ENCODE measurements at regions not wholly inside any gene's neighbourhood (a gene's known extent, or its start where the extent isn't known, plus 50 kb on each side); places are given as distances from the start of the nearest gene placed in this dataset.
"Not testable (repeated sequence)": the region's sequence is repeated elsewhere in the genome, so short reads cannot be mapped to it uniquely, and the experiment has no call there.

DNA sequence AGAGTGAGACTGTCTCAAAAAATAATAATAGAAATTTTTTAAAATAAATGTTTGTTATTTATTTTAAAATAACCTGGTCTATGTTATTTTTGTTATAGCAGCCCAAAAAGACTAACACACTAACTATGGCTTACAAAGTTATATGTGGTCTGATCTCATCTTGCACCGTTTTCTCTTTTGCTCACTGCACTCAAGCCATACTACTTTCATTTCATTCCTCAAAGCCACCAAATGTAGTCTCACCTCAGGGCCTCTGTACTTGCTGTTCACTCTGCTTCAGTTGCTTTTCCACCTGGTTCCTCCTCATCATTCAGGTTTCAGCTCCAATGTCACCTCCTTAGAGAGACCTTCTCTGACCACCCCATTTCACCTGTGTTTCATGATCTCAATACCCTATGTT is 55.2 kb upstream of the MDM1 start:
- H3K36me3 ChIP-seq (replicated peaks; ENCODE audit: control insufficient read depth, insufficient read depth, low read length), result no peaks in the 10 kb centered on the region
- H3K4me3 ChIP-seq (ENCODE audit: insufficient read depth, low read depth, low read length), result no peak overlapping the region
- no peak for DNase-seq
- H3K27me3 ChIP-seq (ENCODE audit: control insufficient read depth, insufficient read depth, low read length), result no peaks in the 10 kb centered on the region

DNA sequence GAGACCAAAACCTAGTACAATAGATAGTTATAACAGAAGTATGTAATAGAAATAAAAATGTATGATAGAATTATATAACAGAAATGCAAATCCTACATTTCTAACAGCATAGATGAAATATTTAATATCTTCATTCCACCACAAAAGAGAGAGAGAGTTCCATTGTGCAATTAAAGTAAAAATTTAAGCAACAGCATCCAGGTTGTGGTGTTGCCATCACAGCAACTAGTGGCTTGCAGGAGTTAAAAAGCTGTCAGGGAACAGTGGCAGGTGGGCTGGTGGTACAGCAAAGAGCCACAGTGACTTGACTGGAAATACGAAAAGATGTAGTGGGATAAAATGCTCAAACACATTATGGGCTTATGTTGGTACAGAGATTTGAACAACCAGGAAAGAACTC is 57.1 kb upstream of the MDM1 start:
- no peak for DNase-seq
- Histone ChIP-seq H3K27me3 (ENCODE audit: control insufficient read depth, insufficient read depth, low read length) (no peaks in the 10 kb centered on the region), H3K4me3 (ENCODE audit: insufficient read depth, low read depth, low read length) (no peak overlapping the region), H3K36me3 (replicated peaks; ENCODE audit: control insufficient read depth, insufficient read depth, low read length) (no peaks in the 10 kb centered on the region)

DNA sequence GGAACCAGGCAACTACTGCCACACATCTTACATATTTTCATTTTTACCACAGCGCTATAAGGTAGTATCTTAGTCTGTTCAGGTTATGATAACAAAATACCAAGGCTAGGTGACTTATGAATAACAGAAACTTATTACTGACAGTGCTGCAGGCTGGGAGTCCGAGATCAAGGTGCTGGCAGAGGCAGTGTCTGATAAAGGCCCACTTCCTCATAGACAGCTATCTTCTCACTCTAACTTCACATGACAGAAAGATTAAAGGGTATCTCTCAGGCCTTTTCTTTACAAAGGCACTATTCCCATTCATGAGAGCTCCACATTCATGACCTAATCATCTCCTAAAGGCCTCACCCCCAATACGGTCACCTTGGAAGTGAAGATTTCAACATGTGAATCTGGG is 59.8 kb upstream of the MDM1 start:
- Histone ChIP-seq H3K27me3 (ENCODE audit: control insufficient read depth, insufficient read depth, low read length) (no peaks in the 10 kb centered on the region), H3K36me3 (replicated peaks; ENCODE audit: control insufficient read depth, insufficient read depth, low read length) (no peaks in the 10 kb centered on the region), H3K4me3 (ENCODE audit: insufficient read depth, low read depth, low read length) (no peak overlapping the region)
- DNase-seq, result no peak

DNA sequence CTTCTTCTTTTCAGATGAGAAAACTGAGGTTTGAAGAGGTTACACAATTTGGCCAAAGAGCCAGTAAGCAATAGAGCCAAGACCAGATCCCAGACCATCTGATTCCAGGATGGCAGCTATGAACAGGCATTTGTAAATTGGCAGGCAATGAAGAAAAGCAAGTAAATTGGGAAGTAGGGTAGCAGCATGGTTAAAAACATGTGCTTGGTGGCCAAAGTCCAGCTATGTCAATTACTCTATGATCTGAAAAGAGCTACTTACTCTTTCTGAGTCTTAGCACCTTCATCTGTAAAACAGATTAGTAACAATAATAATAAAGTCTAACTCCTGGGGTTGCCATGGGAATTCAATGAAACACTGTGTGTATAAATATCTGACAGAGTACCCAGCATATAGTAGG is 60.2 kb upstream of the MDM1 start:
- Histone ChIP-seq H3K27me3 (ENCODE audit: control insufficient read depth, insufficient read depth, low read length) (no peaks in the 10 kb centered on the region), H3K36me3 (replicated peaks; ENCODE audit: control insufficient read depth, insufficient read depth, low read length) (no peaks in the 10 kb centered on the region), H3K4me3 (ENCODE audit: insufficient read depth, low read depth, low read length) (no peak overlapping the region)
- DNase-seq, result no peak

DNA sequence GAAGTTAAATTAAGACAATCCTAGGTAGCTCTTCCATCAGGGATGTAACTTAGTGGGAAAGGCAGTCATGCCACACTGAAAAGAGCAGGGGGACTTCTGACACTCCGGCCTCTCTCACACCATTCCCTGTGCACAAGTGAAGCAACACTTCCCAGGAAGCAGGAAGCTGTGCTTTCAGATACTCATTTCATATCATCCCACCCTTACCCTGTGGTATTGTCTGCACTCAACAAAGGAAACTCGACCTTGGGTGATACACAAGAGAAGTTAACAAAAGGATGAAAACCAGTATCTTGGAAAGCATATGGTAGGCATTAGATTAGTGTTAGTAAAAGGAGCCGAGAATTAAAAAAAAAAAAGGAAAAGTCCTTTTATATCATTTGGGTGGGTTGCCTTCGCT is 61.3 kb upstream of the MDM1 start:
- no peaks in the 10 kb centered on the region for H3K36me3 ChIP-seq (replicated peaks; ENCODE audit: control insufficient read depth, insufficient read depth, low read length)
- no peaks in the 10 kb centered on the region for H3K27me3 ChIP-seq (ENCODE audit: control insufficient read depth, insufficient read depth, low read length)
- no peak overlapping the region for H3K4me3 ChIP-seq (ENCODE audit: insufficient read depth, low read depth, low read length)
- DNase-seq, result no peak

DNA sequence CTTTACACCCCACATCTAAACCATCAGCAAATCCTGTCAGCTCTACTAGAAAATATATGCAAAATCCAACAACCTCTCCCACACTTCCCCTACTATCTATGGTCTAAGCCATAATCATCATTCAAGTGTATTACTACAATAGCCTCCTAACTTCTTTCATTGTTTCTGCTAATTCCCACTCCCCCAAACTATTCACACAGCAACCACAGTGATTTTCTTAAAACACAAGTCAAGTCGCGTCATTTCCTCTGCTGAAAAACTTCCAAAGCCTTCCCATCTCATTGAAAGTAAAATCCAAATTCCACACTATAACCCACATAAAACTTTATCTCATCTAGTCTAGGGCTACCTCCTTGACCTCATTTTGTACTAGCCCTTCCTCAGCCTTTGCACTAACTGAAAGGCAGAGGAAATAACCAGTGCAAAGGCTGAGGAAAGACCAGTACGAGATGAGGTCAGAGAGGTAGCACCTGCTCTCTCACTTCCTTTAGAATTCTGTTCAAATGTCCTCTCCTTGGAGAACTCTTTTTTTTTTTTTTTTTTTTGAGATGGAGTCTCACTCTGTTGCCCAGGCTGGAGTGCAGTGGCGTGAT is 65.5 kb upstream of the MDM1 start:
- no peak for DNase-seq
- Histone ChIP-seq H3K27me3 (ENCODE audit: control insufficient read depth, insufficient read depth, low read length) (no peaks in the 10 kb centered on the region), H3K36me3 (replicated peaks; ENCODE audit: control insufficient read depth, insufficient read depth, low read length) (no peaks in the 10 kb centered on the region), H3K4me3 (ENCODE audit: insufficient read depth, low read depth, low read length) (no peak overlapping the region)

DNA sequence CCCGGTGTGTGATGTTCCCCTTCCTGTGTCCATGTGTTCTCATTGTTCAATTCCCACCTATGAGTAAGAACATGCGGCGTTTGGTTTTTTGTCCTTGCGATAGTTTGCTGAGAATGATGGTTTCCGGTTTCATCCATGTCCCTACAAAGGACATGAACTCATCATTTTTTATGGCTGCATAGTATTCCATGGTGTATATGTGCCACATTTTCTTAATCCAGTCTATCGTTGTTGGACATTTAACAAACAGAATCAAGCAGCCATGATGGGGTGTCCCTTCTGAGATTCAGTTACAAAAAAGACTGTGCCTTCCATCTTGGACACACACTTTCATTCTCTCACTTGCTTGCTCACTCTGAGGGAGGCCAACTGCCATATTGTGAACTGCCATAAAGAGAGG is 66.5 kb upstream of the MDM1 start:
- not testable (repeated sequence) for H3K4me3 ChIP-seq (ENCODE audit: insufficient read depth, low read depth, low read length); H3K36me3 ChIP-seq (replicated peaks; ENCODE audit: control insufficient read depth, insufficient read depth, low read length); DNase-seq; H3K27me3 ChIP-seq (ENCODE audit: control insufficient read depth, insufficient read depth, low read length)

DNA sequence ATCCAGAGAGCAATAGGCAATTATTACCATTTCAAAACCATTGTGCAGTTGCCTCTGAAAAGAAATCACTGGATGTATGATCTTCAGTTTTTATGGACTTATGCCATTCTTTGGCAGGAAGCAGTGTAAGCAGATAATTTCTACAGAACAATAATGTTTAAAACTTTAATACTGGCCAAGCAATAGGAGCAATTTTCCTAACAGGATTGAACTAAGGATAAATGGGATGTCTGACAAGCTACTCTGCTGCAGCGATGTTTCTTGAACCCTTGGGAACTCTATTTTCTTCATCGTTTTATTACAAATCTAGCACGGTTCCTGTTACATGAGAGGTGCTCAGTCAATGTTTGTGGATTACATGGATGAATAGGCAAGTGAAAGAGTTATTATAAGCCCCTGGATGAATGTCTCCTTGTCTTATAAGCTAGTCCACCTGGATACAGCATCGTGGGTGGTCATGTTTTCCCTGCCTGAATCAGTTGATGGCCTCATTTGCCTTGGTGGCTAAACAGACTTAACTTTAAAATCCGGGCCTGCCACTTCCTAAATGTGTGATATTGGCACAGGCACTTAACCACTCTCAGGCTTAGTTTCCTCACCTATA is 68.2 kb upstream of the MDM1 start:
- Histone ChIP-seq H3K36me3 (replicated peaks; ENCODE audit: control insufficient read depth, insufficient read depth, low read length) (no peaks in the 10 kb centered on the region), H3K4me3 (ENCODE audit: insufficient read depth, low read depth, low read length) (no peak overlapping the region), H3K27me3 (ENCODE audit: control insufficient read depth, insufficient read depth, low read length) (no peaks in the 10 kb centered on the region)
- DNase-seq, result no peak

DNA sequence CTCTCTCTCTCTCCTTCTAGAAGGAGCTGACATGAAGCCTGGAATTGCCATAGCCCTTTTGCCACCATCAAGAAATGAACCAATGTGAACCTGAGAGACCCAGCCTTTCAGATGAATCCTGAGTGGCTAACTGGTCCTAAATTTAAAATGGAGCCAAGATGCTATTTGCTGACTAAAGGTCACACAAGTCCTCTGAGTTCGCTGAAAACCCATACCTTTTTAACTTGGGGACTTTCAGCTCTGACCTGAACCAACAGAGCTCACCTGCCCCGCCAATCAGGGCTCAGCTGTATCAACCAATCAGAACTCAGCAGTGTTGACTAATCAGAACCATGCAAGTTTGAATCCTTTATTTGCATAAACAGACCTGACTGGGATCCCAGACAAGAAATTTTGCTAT is 70.3 kb upstream of the MDM1 start:
- DNase-seq, result no peak

DNA sequence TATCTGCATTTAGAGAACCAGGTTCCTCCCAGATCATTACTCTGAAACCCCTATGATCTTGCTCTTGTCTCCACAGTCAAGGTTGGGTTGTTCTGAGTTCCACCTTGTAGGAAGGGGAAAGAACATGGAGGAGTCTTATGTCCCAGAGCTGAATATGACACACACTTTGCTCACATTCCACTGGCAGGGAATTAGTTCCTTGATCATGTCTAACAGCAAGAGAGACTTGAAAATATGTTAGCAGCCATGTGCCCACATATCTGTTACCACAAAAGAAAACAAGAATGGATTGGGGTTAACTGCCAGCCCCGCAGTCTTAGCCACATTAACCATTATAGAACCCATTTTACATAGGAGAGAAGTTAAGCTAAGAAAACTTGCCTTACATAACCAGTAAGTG is 71.1 kb upstream of the MDM1 start:
- Histone ChIP-seq H3K27me3 (ENCODE audit: control insufficient read depth, insufficient read depth, low read length) (no peaks in the 10 kb centered on the region), H3K4me3 (ENCODE audit: insufficient read depth, low read depth, low read length) (no peak overlapping the region), H3K36me3 (replicated peaks; ENCODE audit: control insufficient read depth, insufficient read depth, low read length) (no peaks in the 10 kb centered on the region)
- no peak for DNase-seq

More for the DNA sequence above, 70.3 kb upstream of the MDM1 start:
- Histone ChIP-seq H3K27me3 (ENCODE audit: control insufficient read depth, insufficient read depth, low read length) (no peaks in the 10 kb centered on the region), H3K36me3 (replicated peaks; ENCODE audit: control insufficient read depth, insufficient read depth, low read length) (no peaks in the 10 kb centered on the region), H3K4me3 (ENCODE audit: insufficient read depth, low read depth, low read length) (no peak overlapping the region)

DNA sequence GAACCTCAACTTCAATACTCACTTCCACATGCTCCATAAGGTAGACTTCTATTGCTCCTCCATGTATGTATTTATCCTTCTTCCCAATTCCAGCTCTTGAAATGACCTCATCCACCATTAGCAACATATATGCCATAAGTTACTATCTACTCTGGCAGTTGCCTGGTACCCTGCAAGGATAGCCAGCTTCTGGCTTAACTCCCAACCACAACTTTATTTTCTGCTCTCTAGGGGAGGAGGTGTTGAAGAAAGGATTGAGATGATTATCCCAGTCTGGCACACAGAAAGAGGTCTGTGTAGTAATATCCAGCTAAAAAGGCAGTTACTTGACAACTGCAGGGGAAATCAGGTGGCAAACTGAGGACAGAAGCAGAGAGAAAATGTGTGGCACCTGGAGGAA is 71.5 kb upstream of the MDM1 start:
- no peak overlapping the region for H3K4me3 ChIP-seq (ENCODE audit: insufficient read depth, low read depth, low read length)
- no peaks in the 10 kb centered on the region for H3K36me3 ChIP-seq (replicated peaks; ENCODE audit: control insufficient read depth, insufficient read depth, low read length)
- no peak for DNase-seq
- H3K27me3 ChIP-seq (ENCODE audit: control insufficient read depth, insufficient read depth, low read length), result no peaks in the 10 kb centered on the region

DNA sequence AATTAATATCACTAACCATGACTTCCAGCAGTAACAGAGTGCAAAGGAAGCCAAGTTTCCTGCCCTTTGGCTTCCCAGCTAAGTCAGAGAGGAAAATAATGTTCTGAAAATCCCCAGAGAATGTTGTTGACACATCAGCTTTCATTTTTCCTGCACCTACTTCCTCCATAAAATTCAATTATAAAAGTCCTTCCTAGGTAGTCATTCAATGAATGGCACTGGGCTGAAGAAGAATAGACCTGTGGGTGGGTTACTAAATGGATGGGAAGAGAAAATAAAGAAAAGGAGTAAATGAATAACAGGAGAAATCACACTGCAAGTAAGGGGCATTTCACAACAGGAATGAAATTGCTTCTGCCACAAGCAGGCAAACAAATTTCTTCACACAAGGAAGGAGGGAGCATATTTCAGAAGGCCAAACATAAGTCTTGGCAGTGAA is 73.2 kb upstream of the MDM1 start:
- no peak for DNase-seq
- Histone ChIP-seq H3K36me3 (replicated peaks; ENCODE audit: control insufficient read depth, insufficient read depth, low read length) (no peaks in the 10 kb centered on the region), H3K27me3 (ENCODE audit: control insufficient read depth, insufficient read depth, low read length) (no peaks in the 10 kb centered on the region), H3K4me3 (ENCODE audit: insufficient read depth, low read depth, low read length) (no peak overlapping the region)

DNA sequence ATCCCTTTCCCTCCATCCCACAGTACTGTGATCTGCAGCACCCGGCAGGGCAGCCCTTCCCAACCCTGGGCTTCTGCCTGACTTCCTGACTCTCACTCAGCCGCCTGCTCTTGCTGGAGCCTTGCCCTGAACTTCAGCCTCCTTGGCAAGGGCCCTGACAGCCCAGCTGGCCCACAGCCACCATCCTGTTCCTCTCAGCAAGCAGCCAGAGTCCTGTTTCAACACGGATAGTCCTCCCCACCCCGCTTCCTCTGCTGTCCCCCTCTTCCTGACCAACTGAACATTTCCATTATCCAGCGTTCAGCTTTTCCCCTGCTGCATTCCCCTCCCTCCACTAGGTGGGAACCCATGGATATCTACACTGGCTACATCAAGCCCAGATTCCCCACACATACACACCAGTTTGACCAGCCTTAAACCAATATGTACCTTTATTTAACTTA is 74.0 kb upstream of the MDM1 start:
- peak; percentile 69 for DNase-seq
- Histone ChIP-seq H3K27me3 (ENCODE audit: control insufficient read depth, insufficient read depth, low read length) (no peaks in the 10 kb centered on the region), H3K4me3 (ENCODE audit: insufficient read depth, low read depth, low read length) (no peak overlapping the region), H3K36me3 (replicated peaks; ENCODE audit: control insufficient read depth, insufficient read depth, low read length) (no peaks in the 10 kb centered on the region)

DNA sequence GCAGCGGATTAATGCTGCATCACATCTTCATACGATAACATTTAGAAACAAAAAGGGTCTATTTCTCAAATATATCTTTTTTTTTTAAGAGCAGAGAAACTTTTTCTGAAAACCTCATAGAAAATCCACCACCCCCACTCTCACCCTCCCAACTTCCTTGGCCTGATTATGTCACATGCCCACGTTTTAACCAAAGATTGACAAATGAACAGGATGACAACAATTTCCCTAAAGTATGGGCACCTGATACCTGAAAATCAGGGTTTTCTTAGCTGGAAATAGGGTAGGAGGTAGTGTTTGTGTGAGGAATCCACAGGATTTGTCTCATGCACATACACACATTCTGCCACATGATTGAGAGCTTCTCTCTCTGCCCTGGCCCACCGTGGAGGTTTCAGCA is 74.7 kb upstream of the MDM1 start:
- Histone ChIP-seq H3K27me3 (ENCODE audit: control insufficient read depth, insufficient read depth, low read length) (no peaks in the 10 kb centered on the region), H3K4me3 (ENCODE audit: insufficient read depth, low read depth, low read length) (no peak overlapping the region), H3K36me3 (replicated peaks; ENCODE audit: control insufficient read depth, insufficient read depth, low read length) (no peaks in the 10 kb centered on the region)
- DNase-seq, result no peak

DNA sequence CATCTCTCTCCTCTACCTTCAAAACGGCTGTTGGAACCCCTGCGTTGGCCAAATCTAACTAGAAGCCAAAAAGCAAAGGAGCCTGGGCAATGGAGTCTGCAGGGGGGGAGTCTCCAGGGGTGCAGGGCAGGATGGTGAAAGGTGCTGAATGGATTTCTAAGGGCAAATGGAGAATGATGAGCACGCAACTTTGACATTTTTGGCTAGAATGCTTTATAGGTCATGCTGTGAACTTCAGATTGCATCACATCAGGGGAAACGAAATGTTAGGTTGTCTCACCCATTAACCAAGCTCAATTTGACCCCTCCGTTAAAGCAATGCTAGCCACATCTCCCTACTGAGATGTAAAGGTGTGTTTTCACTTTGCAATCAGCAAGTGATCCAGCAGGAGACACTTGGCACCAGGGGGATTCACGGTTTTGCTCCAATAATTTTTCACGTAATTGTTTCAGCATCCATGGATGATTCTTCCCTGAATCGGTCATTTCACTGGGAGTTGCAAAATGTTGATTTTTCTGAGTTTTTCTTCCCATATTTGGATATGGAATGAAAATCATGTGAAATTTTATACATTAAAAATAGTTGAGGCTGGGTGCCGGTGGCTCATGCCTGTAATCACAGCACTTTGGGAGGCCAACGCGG is 78.0 kb upstream of the MDM1 start:
- DNase-seq, result no peak
- Histone ChIP-seq H3K4me3 (ENCODE audit: insufficient read depth, low read depth, low read length) (no peak overlapping the region), H3K27me3 (ENCODE audit: control insufficient read depth, insufficient read depth, low read length) (no peaks in the 10 kb centered on the region), H3K36me3 (replicated peaks; ENCODE audit: control insufficient read depth, insufficient read depth, low read length) (no peaks in the 10 kb centered on the region)
